HEK293T (cell line): ENCODE measurements at regions not wholly inside any gene's neighbourhood (a gene's known extent, or its start where the extent isn't known, plus 50 kb on each side); places are given as distances from the start of the nearest gene placed in this dataset.

Source experiments
- CTCF ChIA-PET: fragments of 350-600 bp; formaldehyde crosslinking; extraction: SDS; loops from one replicate; lab custom pipeline; 2021; ENCODE audit warnings: antibody characterized with exemption, inconsistent platforms; lab: Yijun Ruan, JAX
- POLR2A ChIA-PET: fragments of 350-600 bp; formaldehyde crosslinking; extraction: SDS; loops from one replicate; lab custom pipeline; 2020; ENCODE audit warnings: antibody characterized with exemption, inconsistent platforms; lab: Yijun Ruan, JAX
- DNase-seq: peaks from one replicate; pipeline ENCODE4 v3.0.0; 2012; ENCODE audit warnings: mixed read lengths; ENCODE audit errors: extremely low spot score
- ARNT ChIP-seq: fragments of 450-650 bp; IDR thresholded peaks from 2 replicates; pipeline ENCODE4 v1.6.1; 2017; ENCODE audit warnings: mild to moderate bottlenecking
- CTBP1 ChIP-seq: fragments of 450-650 bp; IDR thresholded peaks from 2 replicates; pipeline ENCODE4 v1.6.1; 2016; ENCODE audit warnings: borderline replicate concordance
- FOXA1 ChIP-seq: fragments of 450-650 bp; IDR thresholded peaks from 2 replicates; pipeline ENCODE4 v1.6.1; 2016; ENCODE audit warnings: mild to moderate bottlenecking
- HDGF ChIP-seq: fragments of 450-650 bp; IDR thresholded peaks from 2 replicates; pipeline ENCODE4 v1.6.1; 2017; ENCODE audit warnings: antibody characterized with exemption, borderline replicate concordance
- ZNF384 ChIP-seq: fragments of 450-650 bp; IDR thresholded peaks from 2 replicates; pipeline ENCODE4 v1.6.1; 2016

- ChIA-PET CTCF (no interaction called here), POLR2A (no interaction called here)
- TF ChIP-seq CTBP1 (no peak), ARNT (no peak), HDGF (no peak), FOXA1 (no peak), ZNF384 (no peak)
- DNase-seq: no peak
Observed at GRCh38 chr15:29170521-29170920, 99.1 kb downstream of the NSMCE3 start.
